H9 (cell line): ENCODE measurements at regions not wholly inside any gene's neighbourhood (a gene's known extent, or its start where the extent isn't known, plus 50 kb on each side); places are given as distances from the start of the nearest gene placed in this dataset.

Source experiments
- DNase-seq: peaks from one replicate; pipeline ENCODE4 v3.0.0-alpha.2; 2017
- H2AFZ ChIP-seq: one replicate; pipeline ENCODE4 v1.6.1; 2013; ENCODE audit warnings: mild to moderate bottlenecking, low read length, control low read depth, moderate library complexity
- H2AK5ac ChIP-seq: 2 replicates; pipeline ENCODE4 v1.6.1; 2013; ENCODE audit warnings: low read length, control low read depth, mixed read lengths; ENCODE audit not compliant: insufficient read length
- H2BK120ac ChIP-seq: one replicate; pipeline ENCODE4 v1.6.1; 2013; ENCODE audit warnings: low read depth, mild to moderate bottlenecking, low read length, control low read depth, inconsistent platforms; ENCODE audit not compliant: poor library complexity, severe bottlenecking
- H2BK12ac ChIP-seq: 2 replicates; pipeline ENCODE4 v1.6.1; 2013; ENCODE audit warnings: low read length, control low read depth, mixed read lengths, low read depth; ENCODE audit not compliant: insufficient read length
- H2BK15ac ChIP-seq: 2 replicates; pipeline ENCODE4 v1.6.1; 2013; ENCODE audit warnings: low read depth, low read length, control low read depth
- H2BK20ac ChIP-seq: one replicate; pipeline ENCODE4 v1.6.1; 2013; ENCODE audit warnings: low read depth, mild to moderate bottlenecking, low read length, control low read depth, inconsistent platforms; ENCODE audit not compliant: poor library complexity, severe bottlenecking
- H2BK5ac ChIP-seq: 2 replicates; pipeline ENCODE4 v1.6.1; 2013; ENCODE audit warnings: low read length, control low read depth, mixed read lengths; ENCODE audit not compliant: insufficient read length
- H3K14ac ChIP-seq: 2 replicates; pipeline ENCODE4 v1.6.1; 2013; ENCODE audit warnings: low read length, control low read depth; ENCODE audit not compliant: insufficient read depth
- H3K18ac ChIP-seq: 2 replicates; pipeline ENCODE4 v1.6.1; 2013; ENCODE audit warnings: low read depth, mild to moderate bottlenecking, mixed read lengths, low read length, control low read depth; ENCODE audit not compliant: insufficient read length
- H3K23ac ChIP-seq: 2 replicates; pipeline ENCODE4 v1.6.1; 2013; ENCODE audit warnings: low read length, control low read depth, mixed read lengths, low read depth; ENCODE audit not compliant: insufficient read length
- H3K23me2 ChIP-seq: 2 replicates; pipeline ENCODE4 v1.6.1; 2013; ENCODE audit warnings: low read depth, mild to moderate bottlenecking, mixed read lengths, low read length, control low read depth; ENCODE audit not compliant: insufficient read length, poor library complexity, severe bottlenecking
- H3K27ac ChIP-seq: 2 replicates; pipeline ENCODE4 v1.5.1; 2013; ENCODE audit warnings: low read length, control low read depth, mixed read lengths, low read depth; ENCODE audit not compliant: insufficient read length
- H3K27me3 ChIP-seq: 2 replicates; pipeline ENCODE4 v1.6.1; 2013; ENCODE audit warnings: low read length, control low read depth, inconsistent platforms; ENCODE audit not compliant: insufficient read depth
- H3K4ac ChIP-seq: 2 replicates; pipeline ENCODE4 v1.6.1; 2013; ENCODE audit warnings: low read depth, mild to moderate bottlenecking, control low read depth, inconsistent platforms, low read length, moderate library complexity
- H3K4me1 ChIP-seq: 2 replicates; pipeline ENCODE4 v1.6.1; 2013; ENCODE audit warnings: low read length, control low read depth, inconsistent platforms; ENCODE audit not compliant: insufficient read depth
- H3K4me2 ChIP-seq: 2 replicates; pipeline ENCODE4 v1.6.1; 2013; ENCODE audit warnings: low read length, control low read depth, mixed read lengths; ENCODE audit not compliant: insufficient read length, insufficient read depth
- H3K56ac ChIP-seq: 2 replicates; pipeline ENCODE4 v1.6.1; 2013; ENCODE audit warnings: low read depth, mild to moderate bottlenecking, mixed read lengths, low read length, control low read depth; ENCODE audit not compliant: insufficient read length
- H3K79me1 ChIP-seq: 2 replicates; pipeline ENCODE4 v1.6.1; 2013; ENCODE audit warnings: low read depth, mild to moderate bottlenecking, moderate library complexity, low read length, control low read depth, inconsistent platforms; ENCODE audit not compliant: insufficient read depth, poor library complexity, severe bottlenecking
- H3K79me2 ChIP-seq: 2 replicates; pipeline ENCODE4 v1.6.1; 2013; ENCODE audit warnings: low read length, control low read depth, inconsistent platforms; ENCODE audit not compliant: insufficient read depth
- H3K9ac ChIP-seq: 2 replicates; pipeline ENCODE4 v1.6.1; 2013; ENCODE audit warnings: low read length, control low read depth, mixed read lengths; ENCODE audit not compliant: insufficient read length; ENCODE audit errors: extremely low read depth
- H3K9me3 ChIP-seq: one replicate; pipeline ENCODE4 v1.6.1; 2013; ENCODE audit warnings: low read depth, low read length, inconsistent platforms; ENCODE audit not compliant: control insufficient read depth
- H3T11ph ChIP-seq: one replicate; pipeline ENCODE4 v1.6.1; 2013; ENCODE audit warnings: mild to moderate bottlenecking, low read length, control low read depth, inconsistent platforms
- H4K20me1 ChIP-seq: one replicate; pipeline ENCODE4 v1.6.1; 2013; ENCODE audit not compliant: control insufficient read depth, insufficient read length, insufficient read depth
- H4K5ac ChIP-seq: 2 replicates; pipeline ENCODE4 v1.6.1; 2013; ENCODE audit warnings: low read depth, mild to moderate bottlenecking, mixed read lengths, low read length, control low read depth; ENCODE audit not compliant: insufficient read length
- H4K8ac ChIP-seq: replicated peaks from 2 replicates; pipeline ENCODE4 v1.6.1; 2013; ENCODE audit warnings: low read length, control low read depth, mixed read lengths, low read depth; ENCODE audit not compliant: insufficient read length
- H4K91ac ChIP-seq: 2 replicates; pipeline ENCODE4 v1.6.1; 2013; ENCODE audit warnings: low read depth, mild to moderate bottlenecking, moderate library complexity, mixed read lengths, low read length, control low read depth; ENCODE audit not compliant: insufficient read length
- H3K27ac Mint-ChIP-seq, 3 experiments: 2 replicates in 2 of 3; 3 replicates in 1 of 3; pipeline ENCODE4 v1.8.0; 2020 to 2021; ENCODE audit warnings: mixed read lengths in 3 of 3, mild to moderate bottlenecking in 1 of 3, moderate library complexity in 1 of 3
- H3K27me3 Mint-ChIP-seq: 2 replicates; pipeline ENCODE4 v1.8.0; 2021; ENCODE audit warnings: low read depth, mild to moderate bottlenecking, moderate library complexity, mixed read lengths
- H3K36me3 Mint-ChIP-seq, 3 experiments: 2 replicates in 2 of 3; 3 replicates in 1 of 3; pipeline ENCODE4 v1.8.0; 2020 to 2021; ENCODE audit warnings: low read depth in 3 of 3, mixed read lengths in 3 of 3; ENCODE audit not compliant: insufficient read depth in 1 of 3
- H3K4me1 Mint-ChIP-seq, 2 experiments: 2 replicates each; pipeline ENCODE4 v1.8.0; 2020; ENCODE audit warnings: mixed read lengths in 2 of 2
- H3K4me3 Mint-ChIP-seq, 2 experiments: 2 replicates in 1 of 2; 3 replicates in 1 of 2; pipeline ENCODE4 v1.8.0; 2020 to 2021; ENCODE audit warnings: mild to moderate bottlenecking in 2 of 2, mixed read lengths in 2 of 2, moderate library complexity in 1 of 2
- H3K9me3 Mint-ChIP-seq, 2 experiments: 2 replicates in 1 of 2; 3 replicates in 1 of 2; pipeline ENCODE4 v1.8.0; 2020; ENCODE audit warnings: mild to moderate bottlenecking in 2 of 2, mixed read lengths in 2 of 2, moderate library complexity in 1 of 2
- CTCF ChIP-seq: fragments of 200-600 bp; sonication (generic); conservative IDR thresholded peaks from 3 replicates; pipeline ENCODE4 v1.8.0; 2021; ENCODE audit warnings: antibody characterized with exemption, mild to moderate bottlenecking
- WGBS: extraction: QIAGEN DNeasy Blood & Tissue Kit; methylation state at CpG from one replicate; pipeline ENCODE4 v1.1.7; 2013; ENCODE audit warnings: missing lambda C conversion rate, low lambda C conversion rate, mixed read lengths; ENCODE audit not compliant: insufficient read length; ENCODE audit errors: extremely low coverage; 5-methylcytosine and 5-hydroxymethylcytosine counted together

DNA sequence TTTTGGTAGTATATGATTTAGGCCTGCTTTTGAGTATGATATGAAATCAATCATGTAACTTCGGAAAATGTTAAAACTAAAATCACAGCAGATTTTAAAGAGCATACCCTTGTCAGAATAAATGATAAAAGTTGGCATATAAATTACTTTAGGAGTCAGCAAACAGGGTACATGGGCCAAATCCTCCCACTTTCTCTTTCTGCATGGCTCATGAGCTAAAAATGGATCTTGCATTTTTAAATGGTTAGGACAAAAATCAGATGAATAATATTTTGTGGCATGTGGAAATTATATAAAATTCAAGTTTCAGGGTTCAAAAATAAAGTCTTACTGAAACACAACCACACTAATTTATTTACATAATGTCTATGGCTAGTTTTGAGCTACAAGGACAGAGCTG, 214.9 kb downstream of the GASK1B start:
- Mint-ChIP-seq H3K4me1 (no peaks in the 10 kb centered on the region; a peak in 1 of 4 replicates), H3K4me3 (no peak overlapping the region), H3K27ac (no peak overlapping the region), H3K36me3 (no peaks in the 10 kb centered on the region), H3K9me3 (no peaks in the 10 kb centered on the region), H3K27me3 (no peaks in the 10 kb centered on the region)
- Histone ChIP-seq H3K9me3 (no peaks in the 10 kb centered on the region), H3K27me3 (no peaks in the 10 kb centered on the region), H3K79me2 (no peaks in the 10 kb centered on the region), H3K23me2 (no peaks in the 10 kb centered on the region), H2BK20ac (no peak overlapping the region), H3K4ac (no peak overlapping the region), H2AK5ac (no peak overlapping the region), H3K9ac (no peak overlapping the region), H3K23ac (no peak overlapping the region), H3K18ac (no peak overlapping the region), H3K27ac (no peak overlapping the region), H3K4me1 (no peaks in the 10 kb centered on the region), H2BK5ac (no peak overlapping the region), H3T11ph (no peak overlapping the region), H3K56ac (no peak overlapping the region), H4K5ac (no peak overlapping the region), H3K4me2 (no peak overlapping the region), H4K91ac (no peak overlapping the region), H4K20me1 (no peaks in the 10 kb centered on the region), H2AFZ (no peak overlapping the region), H2BK12ac (no peak overlapping the region), H4K8ac (no peak overlapping the region), H2BK120ac (no peak overlapping the region), H2BK15ac (no peak overlapping the region), H3K79me1 (no peaks in the 10 kb centered on the region), H3K14ac (no peak overlapping the region)
- no peak for DNase-seq
- no peak for TF ChIP-seq CTCF
- WGBS = no CpG with 5 or more reads among the region's 1 CpG
